ENCODE measurements at regions not wholly inside any gene's neighbourhood (a gene's known extent, or its start where the extent isn't known, plus 50 kb on each side); places are given as distances from the start of the nearest gene placed in this dataset.

- no peak for DNase-seq (ENCODE audit: extremely low read depth, low read depth)
Observed at GRCh38 chr11:92812841-92813240, 156.6 kb upstream of the MTNR1B start.

GRCh38 chr11:92819830-92820229, 149.6 kb upstream of the MTNR1B start:
- no peak for DNase-seq (ENCODE audit: extremely low read depth, low read depth)

GRCh38 chr11:92820860-92821259, 148.6 kb upstream of the MTNR1B start:
- DNase-seq (ENCODE audit: extremely low read depth, low read depth), result no peak

GRCh38 chr11:92822410-92822809, 147.0 kb upstream of the MTNR1B start:
- no peak for DNase-seq (ENCODE audit: extremely low read depth, low read depth)

GRCh38 chr11:92826136-92826535, 143.3 kb upstream of the MTNR1B start:
- DNase-seq (ENCODE audit: extremely low read depth, low read depth), result no peak

GRCh38 chr11:92826603-92827002, 142.8 kb upstream of the MTNR1B start:
- no peak for DNase-seq (ENCODE audit: extremely low read depth, low read depth)

- no peak for DNase-seq (ENCODE audit: extremely low read depth, low read depth)
Observed at GRCh38 chr11:92827132-92827531, 142.3 kb upstream of the MTNR1B start.

- DNase-seq (ENCODE audit: extremely low read depth, low read depth), result no peak
Observed at GRCh38 chr11:92828556-92828955, 140.9 kb upstream of the MTNR1B start.

GRCh38 chr11:92829121-92829520, 140.3 kb upstream of the MTNR1B start:
- DNase-seq (ENCODE audit: extremely low read depth, low read depth), result no peak

GRCh38 chr11:92829671-92830070, 139.8 kb upstream of the MTNR1B start:
- no peak for DNase-seq (ENCODE audit: extremely low read depth, low read depth)

- no peak for DNase-seq (ENCODE audit: extremely low read depth, low read depth)
Observed at GRCh38 chr11:92830377-92831155, 138.9 kb upstream of the MTNR1B start.

- DNase-seq (ENCODE audit: extremely low read depth, low read depth), result no peak
Observed at GRCh38 chr11:92834296-92835020, 135.0 kb upstream of the MTNR1B start.

- DNase-seq (ENCODE audit: extremely low read depth, low read depth), result no peak
Observed at GRCh38 chr11:92837595-92837994, 131.9 kb upstream of the MTNR1B start.

- DNase-seq (ENCODE audit: extremely low read depth, low read depth), result no peak
Observed at GRCh38 chr11:92838759-92839310, 130.6 kb upstream of the MTNR1B start.

GRCh38 chr11:92839450-92839849, 130.0 kb upstream of the MTNR1B start:
- DNase-seq (ENCODE audit: extremely low read depth, low read depth), result no peak

GRCh38 chr11:92841719-92842118, 127.7 kb upstream of the MTNR1B start:
- DNase-seq (ENCODE audit: extremely low read depth, low read depth), result no peak

GRCh38 chr11:92843455-92843854, 126.0 kb upstream of the MTNR1B start:
- DNase-seq (ENCODE audit: extremely low read depth, low read depth), result no peak

GRCh38 chr11:92844197-92844596, 125.3 kb upstream of the MTNR1B start:
- no peak for DNase-seq (ENCODE audit: extremely low read depth, low read depth)

GRCh38 chr11:92845390-92845789, 124.1 kb upstream of the MTNR1B start:
- DNase-seq (ENCODE audit: extremely low read depth, low read depth), result no peak

- no peak for DNase-seq (ENCODE audit: extremely low read depth, low read depth)
Observed at GRCh38 chr11:92845805-92846204, 123.6 kb upstream of the MTNR1B start.

GRCh38 chr11:92846491-92847125, 122.8 kb upstream of the MTNR1B start:
- no peak for DNase-seq (ENCODE audit: extremely low read depth, low read depth)

Measured in NCI-H460 (cell line).